Coronary artery (tissue), 2 donors: ENCODE measurements at regions not wholly inside any gene's neighbourhood (a gene's known extent, or its start where the extent isn't known, plus 50 kb on each side); places are given as distances from the start of the nearest gene placed in this dataset.
"Not testable (repeated sequence)": the region's sequence is repeated elsewhere in the genome, so short reads cannot be mapped to it uniquely, and the experiment has no call there.

Source experiments
- DNase-seq: peaks from one replicate; pipeline ENCODE4 v3.0.0-alpha.2; 2017; ENCODE audit warnings: low spot score
- H3K27ac ChIP-seq, 2 donors: fragments of 200-600 bp; sonication (generic); one replicate each; pipeline ENCODE4 v1.5.1; 2016 to 2019
- H3K4me3 ChIP-seq: fragments of 200-600 bp; sonication (generic); 2 replicates; pipeline ENCODE4 v1.5.1; 2016; ENCODE audit warnings: mild to moderate bottlenecking, moderate library complexity
- CTCF ChIP-seq: fragments of 200-600 bp; sonication (generic); IDR thresholded peaks from one replicate; pipeline ENCODE4 v1.5.1; 2019; ENCODE audit warnings: antibody characterized with exemption

- DNase-seq, H3K4me3 ChIP-seq, H3K27ac ChIP-seq: not testable (repeated sequence)
Observed at GRCh38 chr1:149841597-149842238, 57.6 kb upstream of the BOLA1 start.

- H3K4me3 ChIP-seq, H3K27ac ChIP-seq, DNase-seq: not testable (repeated sequence)
Observed at GRCh38 chr1:149842458-149843064, 56.8 kb upstream of the BOLA1 start.

GRCh38 chr1:149843431-149844041 lies 55.8 kb upstream of the BOLA1 start:
- TF ChIP-seq CTCF: no peak
- DNase-seq: no peak
- Histone ChIP-seq H3K4me3 (peak overlapping the region; percentile 67), H3K27ac (peak overlapping the region; percentile 35 to 75)

GRCh38 chr1:149844101-149844500 lies 55.3 kb upstream of the BOLA1 start:
- no peak for DNase-seq
- H3K4me3 ChIP-seq: peak overlapping the region; percentile 67
- H3K27ac ChIP-seq: no peak overlapping the region
- no peak for TF ChIP-seq CTCF

- TF ChIP-seq CTCF: no peak
- no peak for DNase-seq
- peak overlapping the region; percentile 5 for H3K4me3 ChIP-seq
- no peak overlapping the region for H3K27ac ChIP-seq
Observed at GRCh38 chr1:149844650-149845255, 54.6 kb upstream of the BOLA1 start.

- Histone ChIP-seq H3K27ac (no peak overlapping the region), H3K4me3 (no peak overlapping the region)
- TF ChIP-seq CTCF: no peak
- no peak for DNase-seq
Observed at GRCh38 chr1:149845416-149845815, 54.0 kb upstream of the BOLA1 start.

GRCh38 chr1:149846042-149846441 lies 53.3 kb upstream of the BOLA1 start:
- TF ChIP-seq CTCF: no peak
- H3K4me3 ChIP-seq: no peak overlapping the region
- no peak for DNase-seq
- no peak overlapping the region for H3K27ac ChIP-seq
